Glutamatergic neuron (in vitro differentiated cells): ENCODE measurements at regions not wholly inside any gene's neighbourhood (a gene's known extent, or its start where the extent isn't known, plus 50 kb on each side); places are given as distances from the start of the nearest gene placed in this dataset.

ENCODE experiments used
- DNase-seq: peaks from one replicate; pipeline ENCODE4 v3.0.0; 2022
- H3K27ac Mint-ChIP-seq: one replicate; pipeline ENCODE4 v1.8.0; 2020; ENCODE audit warnings: mild to moderate bottlenecking, mixed read lengths, inconsistent platforms; ENCODE audit not compliant: unreplicated experiment
- H3K27me3 Mint-ChIP-seq: one replicate; pipeline ENCODE4 v1.8.0; 2020; ENCODE audit warnings: mild to moderate bottlenecking, moderate library complexity, mixed read lengths, inconsistent platforms; ENCODE audit not compliant: unreplicated experiment
- H3K36me3 Mint-ChIP-seq: one replicate; pipeline ENCODE4 v1.8.0; 2020; ENCODE audit warnings: mild to moderate bottlenecking, mixed read lengths, inconsistent platforms; ENCODE audit not compliant: unreplicated experiment
- H3K4me1 Mint-ChIP-seq: one replicate; pipeline ENCODE4 v1.8.0; 2020; ENCODE audit warnings: mild to moderate bottlenecking, low read depth, mixed read lengths, inconsistent platforms; ENCODE audit not compliant: unreplicated experiment
- H3K4me3 Mint-ChIP-seq: one replicate; pipeline ENCODE4 v1.8.0; 2020; ENCODE audit warnings: mild to moderate bottlenecking, mixed read lengths, inconsistent platforms; ENCODE audit not compliant: unreplicated experiment
- H3K9me3 Mint-ChIP-seq: one replicate; pipeline ENCODE4 v1.8.0; 2020; ENCODE audit warnings: mild to moderate bottlenecking, moderate library complexity, mixed read lengths, inconsistent platforms; ENCODE audit not compliant: unreplicated experiment
- TF ChIP-seq, protein P1 (sequence below): fragments of 200-600 bp; sonication (generic); IDR thresholded peaks from one replicate; pipeline ENCODE4 v1.5.0; 2021; ENCODE audit not compliant: partially characterized antibody, unreplicated experiment

DNA sequence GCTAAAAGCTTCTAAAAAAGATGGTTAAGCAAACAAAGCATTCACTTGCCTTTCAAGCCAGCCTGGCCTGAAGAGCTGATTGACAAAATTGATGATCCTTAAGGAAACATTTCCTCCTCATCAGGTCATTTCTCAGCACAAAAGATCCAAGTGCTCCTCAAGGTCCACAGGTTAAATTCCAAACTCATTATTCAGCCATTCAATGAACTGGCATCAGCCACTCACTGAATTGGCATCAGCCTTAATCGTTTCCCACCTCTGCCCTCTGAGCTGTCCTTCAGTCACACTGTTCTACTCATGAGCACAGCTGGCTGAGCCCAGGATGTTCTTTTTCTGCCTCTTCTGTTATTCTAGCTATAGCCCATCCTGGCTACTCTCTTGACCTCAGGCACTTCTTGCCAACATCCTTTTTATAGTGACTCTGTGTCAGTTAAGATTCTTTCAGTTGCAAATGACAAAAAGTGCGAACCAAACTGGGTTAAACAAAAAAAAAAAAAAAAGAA, 147.5 kb downstream of the RAB11FIP2 start:
- no peaks in the 10 kb centered on the region for H3K27me3 Mint-ChIP-seq
- no peak overlapping the region for H3K27ac Mint-ChIP-seq
- no peaks in the 10 kb centered on the region for H3K9me3 Mint-ChIP-seq
- H3K4me1 Mint-ChIP-seq, result no peaks in the 10 kb centered on the region
- no peaks in the 10 kb centered on the region for H3K36me3 Mint-ChIP-seq
- DNase-seq, result no peak
- TF ChIP-seq, protein P1, sequence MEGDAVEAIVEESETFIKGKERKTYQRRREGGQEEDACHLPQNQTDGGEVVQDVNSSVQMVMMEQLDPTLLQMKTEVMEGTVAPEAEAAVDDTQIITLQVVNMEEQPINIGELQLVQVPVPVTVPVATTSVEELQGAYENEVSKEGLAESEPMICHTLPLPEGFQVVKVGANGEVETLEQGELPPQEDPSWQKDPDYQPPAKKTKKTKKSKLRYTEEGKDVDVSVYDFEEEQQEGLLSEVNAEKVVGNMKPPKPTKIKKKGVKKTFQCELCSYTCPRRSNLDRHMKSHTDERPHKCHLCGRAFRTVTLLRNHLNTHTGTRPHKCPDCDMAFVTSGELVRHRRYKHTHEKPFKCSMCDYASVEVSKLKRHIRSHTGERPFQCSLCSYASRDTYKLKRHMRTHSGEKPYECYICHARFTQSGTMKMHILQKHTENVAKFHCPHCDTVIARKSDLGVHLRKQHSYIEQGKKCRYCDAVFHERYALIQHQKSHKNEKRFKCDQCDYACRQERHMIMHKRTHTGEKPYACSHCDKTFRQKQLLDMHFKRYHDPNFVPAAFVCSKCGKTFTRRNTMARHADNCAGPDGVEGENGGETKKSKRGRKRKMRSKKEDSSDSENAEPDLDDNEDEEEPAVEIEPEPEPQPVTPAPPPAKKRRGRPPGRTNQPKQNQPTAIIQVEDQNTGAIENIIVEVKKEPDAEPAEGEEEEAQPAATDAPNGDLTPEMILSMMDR, result no peak
- no peak overlapping the region for H3K4me3 Mint-ChIP-seq

DNA sequence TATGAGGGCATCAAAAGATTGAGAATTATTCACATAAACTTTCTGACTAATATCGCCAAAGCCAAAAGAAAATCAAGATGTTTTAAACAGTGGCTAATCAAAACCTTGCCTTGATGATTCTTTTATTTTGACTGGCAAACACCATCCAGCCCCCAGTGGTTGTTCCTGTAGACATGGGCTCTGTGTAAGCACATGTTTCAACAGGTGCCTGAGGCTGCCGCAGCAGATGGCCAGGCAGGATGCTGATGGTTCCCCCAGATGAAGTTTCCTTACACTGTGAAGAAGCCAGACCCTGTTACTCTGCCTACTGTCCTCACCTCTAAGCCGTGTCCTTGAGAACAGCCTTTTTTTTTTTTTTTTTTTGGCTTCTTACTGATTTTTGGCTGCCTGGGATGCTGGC, 146.5 kb downstream of the RAB11FIP2 start:
- Mint-ChIP-seq H3K9me3 (no peaks in the 10 kb centered on the region), H3K36me3 (no peaks in the 10 kb centered on the region), H3K27ac (no peak overlapping the region), H3K27me3 (peaks cover 2% of the 10 kb centered on the region), H3K4me1 (no peaks in the 10 kb centered on the region), H3K4me3 (no peak overlapping the region)
- peak; percentile 19 for DNase-seq
- TF ChIP-seq, protein P1, result no peak

DNA sequence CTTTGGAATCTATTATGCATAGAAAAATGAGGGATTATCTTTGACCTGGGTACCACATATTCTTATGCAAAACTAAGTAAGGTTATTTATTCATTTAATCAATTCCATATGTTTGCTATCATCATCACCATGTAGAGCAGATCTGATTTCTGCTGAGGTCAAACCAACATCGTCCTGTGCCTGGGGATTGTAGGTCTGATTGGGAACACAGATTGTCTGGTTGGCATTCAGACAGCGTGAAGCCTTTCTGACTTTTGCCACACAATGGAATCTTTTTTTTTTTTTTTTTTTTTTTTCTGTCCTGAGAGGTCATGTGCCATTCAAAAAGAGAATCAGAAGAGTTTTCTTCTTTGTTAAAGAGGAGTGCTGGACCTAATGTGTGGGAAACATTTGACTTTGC, 142.9 kb downstream of the RAB11FIP2 start:
- no peaks in the 10 kb centered on the region for H3K4me1 Mint-ChIP-seq
- TF ChIP-seq, protein P1, result no peak
- no peak overlapping the region for H3K27ac Mint-ChIP-seq
- H3K27me3 Mint-ChIP-seq, result peaks cover 2% of the 10 kb centered on the region
- H3K4me3 Mint-ChIP-seq, result no peak overlapping the region
- no peaks in the 10 kb centered on the region for H3K9me3 Mint-ChIP-seq
- no peaks in the 10 kb centered on the region for H3K36me3 Mint-ChIP-seq
- no peak for DNase-seq

DNA sequence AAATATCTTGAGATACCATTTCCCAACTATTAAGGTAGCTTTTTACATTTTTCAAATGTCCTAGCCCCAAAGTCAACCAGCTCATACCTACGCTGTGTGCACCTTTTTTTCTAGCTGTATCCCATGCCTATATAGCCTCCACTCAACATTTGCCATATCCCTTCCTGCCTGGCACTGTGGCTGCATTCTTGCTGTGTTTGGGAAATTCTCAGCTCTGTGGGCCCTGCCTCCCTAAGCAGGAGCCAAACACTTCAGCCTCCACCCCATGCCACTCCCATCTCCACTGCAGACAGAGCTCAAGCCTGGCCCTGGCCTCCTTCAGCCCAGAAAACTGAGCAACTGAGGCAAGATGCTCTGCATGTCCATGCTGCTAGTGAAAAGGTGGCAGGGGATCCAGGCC, 141.3 kb downstream of the RAB11FIP2 start:
- peaks cover 2% of the 10 kb centered on the region for H3K27me3 Mint-ChIP-seq
- DNase-seq, result no peak
- H3K36me3 Mint-ChIP-seq, result no peaks in the 10 kb centered on the region
- H3K9me3 Mint-ChIP-seq, result no peaks in the 10 kb centered on the region
- H3K4me1 Mint-ChIP-seq, result no peaks in the 10 kb centered on the region
- no peak overlapping the region for H3K27ac Mint-ChIP-seq
- no peak overlapping the region for H3K4me3 Mint-ChIP-seq
- TF ChIP-seq, protein P1, result no peak

DNA sequence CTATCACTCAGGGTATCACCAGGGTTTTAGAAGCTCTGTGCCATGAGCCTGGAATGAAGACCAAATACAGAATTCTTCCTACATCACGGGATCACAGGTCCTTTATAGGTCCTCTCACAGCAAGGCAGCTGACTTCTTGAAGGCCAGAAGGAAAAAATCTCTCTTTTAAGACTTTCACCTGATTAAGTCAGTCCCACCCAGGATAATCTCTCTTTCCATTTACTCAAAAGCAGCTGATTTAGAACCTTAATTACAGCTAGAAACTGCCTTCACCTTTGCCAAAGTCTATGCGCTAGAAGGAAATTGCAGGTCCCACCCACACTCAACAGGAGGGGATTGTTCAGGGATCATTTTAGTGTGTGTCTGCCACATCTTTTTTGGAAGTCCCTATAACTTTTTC, 135.1 kb downstream of the RAB11FIP2 start:
- H3K4me3 Mint-ChIP-seq, result no peak overlapping the region
- no peaks in the 10 kb centered on the region for H3K27me3 Mint-ChIP-seq
- no peaks in the 10 kb centered on the region for H3K9me3 Mint-ChIP-seq
- H3K27ac Mint-ChIP-seq, result no peak overlapping the region
- no peak for DNase-seq
- H3K36me3 Mint-ChIP-seq, result no peaks in the 10 kb centered on the region
- TF ChIP-seq, protein P1, result no peak
- no peaks in the 10 kb centered on the region for H3K4me1 Mint-ChIP-seq
